Sigmoid colon (tissue), 4 donors: ENCODE measurements at regions not wholly inside any gene's neighbourhood (a gene's known extent, or its start where the extent isn't known, plus 50 kb on each side); places are given as distances from the start of the nearest gene placed in this dataset.

Experiments
- EP300 ChIP-seq, 4 donors: sonication (generic); formaldehyde crosslinking; IDR thresholded peaks; one replicate each; pipeline ENCODE4 v1.6.1; 2017; ENCODE audit warnings: antibody characterized with exemption in 4 of 4
- POLR2A ChIP-seq, 2 donors: fragments of 450-650 bp; IDR thresholded peaks; one replicate each; pipeline ENCODE4 v1.6.1; 2016; ENCODE audit warnings: antibody characterized with exemption in 2 of 2, mild to moderate bottlenecking in 2 of 2, moderate library complexity in 2 of 2
- POLR2AphosphoS5 ChIP-seq, 4 donors: sonication (generic); formaldehyde crosslinking; IDR thresholded peaks; one replicate each; pipeline ENCODE4 v1.6.1; 2017; ENCODE audit warnings: antibody characterized with exemption in 4 of 4
- TF ChIP-seq, protein P1 (sequence below), 4 experiments: fragments of 450-650 bp in 3 of 4; fragments of 200-600 bp in 1 of 4; IDR thresholded peaks; one replicate each; pipeline ENCODE4 v1.5.1; 2016 to 2019; ENCODE audit warnings: antibody characterized with exemption in 4 of 4, mild to moderate bottlenecking in 3 of 4, moderate library complexity in 2 of 4

DNA sequence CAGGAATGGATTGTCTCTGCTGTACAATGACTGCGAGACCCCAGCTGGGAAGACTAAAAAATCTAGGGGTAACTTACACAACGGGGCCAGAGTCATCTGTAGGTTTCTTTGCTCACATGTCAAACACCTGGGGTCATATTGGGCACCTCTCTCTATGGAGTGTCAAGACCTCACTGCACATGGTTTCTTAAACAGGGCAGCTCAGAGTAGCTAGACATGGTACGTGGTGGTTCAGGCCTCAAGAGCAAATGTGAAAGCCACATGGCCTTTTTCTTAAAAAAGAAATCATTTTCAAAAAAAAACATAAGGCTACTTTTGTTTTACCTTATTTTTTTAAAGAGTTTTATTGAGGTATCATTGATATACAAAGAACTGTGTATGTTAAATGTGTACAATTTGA is 162.2 kb upstream of the ITGB1 start:
- TF ChIP-seq, protein P1, sequence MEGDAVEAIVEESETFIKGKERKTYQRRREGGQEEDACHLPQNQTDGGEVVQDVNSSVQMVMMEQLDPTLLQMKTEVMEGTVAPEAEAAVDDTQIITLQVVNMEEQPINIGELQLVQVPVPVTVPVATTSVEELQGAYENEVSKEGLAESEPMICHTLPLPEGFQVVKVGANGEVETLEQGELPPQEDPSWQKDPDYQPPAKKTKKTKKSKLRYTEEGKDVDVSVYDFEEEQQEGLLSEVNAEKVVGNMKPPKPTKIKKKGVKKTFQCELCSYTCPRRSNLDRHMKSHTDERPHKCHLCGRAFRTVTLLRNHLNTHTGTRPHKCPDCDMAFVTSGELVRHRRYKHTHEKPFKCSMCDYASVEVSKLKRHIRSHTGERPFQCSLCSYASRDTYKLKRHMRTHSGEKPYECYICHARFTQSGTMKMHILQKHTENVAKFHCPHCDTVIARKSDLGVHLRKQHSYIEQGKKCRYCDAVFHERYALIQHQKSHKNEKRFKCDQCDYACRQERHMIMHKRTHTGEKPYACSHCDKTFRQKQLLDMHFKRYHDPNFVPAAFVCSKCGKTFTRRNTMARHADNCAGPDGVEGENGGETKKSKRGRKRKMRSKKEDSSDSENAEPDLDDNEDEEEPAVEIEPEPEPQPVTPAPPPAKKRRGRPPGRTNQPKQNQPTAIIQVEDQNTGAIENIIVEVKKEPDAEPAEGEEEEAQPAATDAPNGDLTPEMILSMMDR (IDR thresholded peaks at IDR 0.05) = no peak
- no peak for TF ChIP-seq EP300 (IDR thresholded peaks at IDR 0.05)
- TF ChIP-seq POLR2A (IDR thresholded peaks at IDR 0.05) = no peak
- no peak for TF ChIP-seq POLR2AphosphoS5 (IDR thresholded peaks at IDR 0.05)
